BE2C (cell line): ENCODE measurements at regions not wholly inside any gene's neighbourhood (a gene's known extent, or its start where the extent isn't known, plus 50 kb on each side); places are given as distances from the start of the nearest gene placed in this dataset.

Experiments used
- DNase-seq: peaks from one replicate; pipeline ENCODE4 v3.0.0-alpha.2; 2020
- H3K27me3 ChIP-seq: fragments of 250-450 bp; sonication (Bioruptor Pico); 2 replicates; pipeline ENCODE4 v1.5.1; 2020; ENCODE audit warnings: mild to moderate bottlenecking
- H3K36me3 ChIP-seq: fragments of 250-450 bp; sonication (Bioruptor Pico); 2 replicates; pipeline ENCODE4 v1.5.1; 2020; ENCODE audit warnings: mild to moderate bottlenecking
- H3K4me1 ChIP-seq: fragments of 250-450 bp; sonication (Bioruptor Pico); 2 replicates; pipeline ENCODE4 v1.5.1; 2020
- H3K4me3 ChIP-seq: 2 replicates; pipeline ENCODE4 v1.5.1; 2011; ENCODE audit warnings: low read depth, low read length
- H3K9me3 ChIP-seq: fragments of 250-450 bp; sonication (Bioruptor Pico); 2 replicates; pipeline ENCODE4 v1.5.1; 2020
- CTCF ChIP-seq: IDR thresholded peaks from 2 replicates; pipeline ENCODE4 v1.5.1; 2012; ENCODE audit warnings: mild to moderate bottlenecking, low read depth, low read length

- H3K4me3 ChIP-seq: no peak overlapping the region
- H3K9me3 ChIP-seq: no peaks in the 10 kb centered on the region
- TF ChIP-seq CTCF: no peak
- no peak for DNase-seq
- no peaks in the 10 kb centered on the region for H3K36me3 ChIP-seq
- no peaks in the 10 kb centered on the region for H3K4me1 ChIP-seq
- H3K27me3 ChIP-seq: no peaks in the 10 kb centered on the region
Observed at GRCh38 chr20:55540013-55540412, 465.3 kb downstream of the CBLN4 start.

GRCh38 chr20:55538261-55538908, 466.9 kb downstream of the CBLN4 start:
- no peak for DNase-seq
- Histone ChIP-seq H3K4me1 (no peaks in the 10 kb centered on the region), H3K9me3 (no peaks in the 10 kb centered on the region), H3K36me3 (no peaks in the 10 kb centered on the region), H3K4me3 (no peak overlapping the region), H3K27me3 (no peaks in the 10 kb centered on the region)
- no peak for TF ChIP-seq CTCF

- no peak for DNase-seq
- H3K9me3 ChIP-seq: no peaks in the 10 kb centered on the region
- H3K4me3 ChIP-seq: no peak overlapping the region
- H3K4me1 ChIP-seq: no peaks in the 10 kb centered on the region
- no peak for TF ChIP-seq CTCF
- H3K27me3 ChIP-seq: no peaks in the 10 kb centered on the region
- H3K36me3 ChIP-seq: no peaks in the 10 kb centered on the region
Observed at GRCh38 chr20:55535366-55535765, 470.0 kb downstream of the CBLN4 start.

GRCh38 chr20:55533632-55534031, 471.7 kb downstream of the CBLN4 start:
- Histone ChIP-seq H3K4me3 (no peak overlapping the region), H3K36me3 (no peaks in the 10 kb centered on the region), H3K27me3 (no peaks in the 10 kb centered on the region), H3K9me3 (no peaks in the 10 kb centered on the region), H3K4me1 (no peaks in the 10 kb centered on the region)
- no peak for DNase-seq
- TF ChIP-seq CTCF: no peak

- no peak for TF ChIP-seq CTCF
- DNase-seq: no peak
- no peaks in the 10 kb centered on the region for H3K4me1 ChIP-seq
- no peaks in the 10 kb centered on the region for H3K36me3 ChIP-seq
- H3K9me3 ChIP-seq: no peaks in the 10 kb centered on the region
- H3K4me3 ChIP-seq: no peak overlapping the region
- no peaks in the 10 kb centered on the region for H3K27me3 ChIP-seq
Observed at GRCh38 chr20:55530763-55531162, 474.6 kb downstream of the CBLN4 start.

- DNase-seq: no peak
- Histone ChIP-seq H3K9me3 (no peaks in the 10 kb centered on the region), H3K36me3 (no peaks in the 10 kb centered on the region), H3K27me3 (no peaks in the 10 kb centered on the region), H3K4me1 (no peaks in the 10 kb centered on the region), H3K4me3 (no peak overlapping the region)
- no peak for TF ChIP-seq CTCF
Observed at GRCh38 chr20:55528482-55528881, 476.8 kb downstream of the CBLN4 start.
